GM12878 (cell line): ENCODE measurements at regions not wholly inside any gene's neighbourhood (a gene's known extent, or its start where the extent isn't known, plus 50 kb on each side); places are given as distances from the start of the nearest gene placed in this dataset.

Source experiments
- ATAC-seq: fragments of 200-7000 bp; cut with Tn5 transposase; 3 replicates; pipeline ENCODE4 v1.9.1; 2020; ENCODE audit warnings: mild to moderate bottlenecking, moderate library complexity
- BruUV-seq: library from RNA; stranded (reverse); fragments of 400-500 nt; replicated peaks from 2 replicates; lab custom pipeline; 2021; lab: Mats Ljungman, UMichigan
- CTCF ChIA-PET: fragments of 300-600 bp; sonication (Branson Sonifier 250); formaldehyde crosslinking; extraction: SDS; loops from one replicate; lab custom pipeline; 2021; ENCODE audit warnings: inconsistent platforms; lab: Yijun Ruan, JAX
- POLR2A ChIA-PET: fragments of 350-600 bp; formaldehyde crosslinking; extraction: SDS; loops from one replicate; lab custom pipeline; 2021; ENCODE audit warnings: inconsistent platforms; lab: Charles Lee
- RAD21 ChIA-PET: fragments of 300-600 bp; sonication (Branson Sonifier 250); formaldehyde crosslinking; loops from one replicate; lab custom pipeline; 2023; ENCODE audit warnings: antibody characterized with exemption; ENCODE audit not compliant: unreplicated experiment; lab: Charles Lee
- SMC1A ChIA-PET: fragments of 300-600 bp; sonication (Branson Sonifier 250); formaldehyde crosslinking; loops from one replicate; lab custom pipeline; 2023; ENCODE audit not compliant: unreplicated experiment, uncharacterized antibody; lab: Charles Lee
- DNase-seq: peaks from one replicate; pipeline ENCODE4 v3.0.0-alpha.2; 2011; ENCODE audit warnings: low read depth, low spot score
- FAIRE-seq: peaks from 3 replicates; lab custom pipeline; 2011; peaks lifted over from hg19 to GRCh38; lab: Jason Lieb, UNC
- H2AFZ ChIP-seq: 2 replicates; pipeline ENCODE4 v1.6.0; 2011; ENCODE audit warnings: low read depth, low read length, control low read depth; ENCODE audit not compliant: control insufficient read depth
- H3K27ac ChIP-seq: 2 replicates; pipeline ENCODE4 v1.5.1; 2011; ENCODE audit warnings: control low read depth; ENCODE audit not compliant: control insufficient read depth, insufficient read depth
- H3K27me3 ChIP-seq, 2 experiments: replicated peaks in 1 of 2; 2 replicates each; pipeline versions ENCODE4 v1.6.0 to v1.6.1; 2011; ENCODE audit warnings: low read length in 1 of 2; ENCODE audit not compliant: control insufficient read depth in 2 of 2, insufficient read depth in 2 of 2
- H3K36me3 ChIP-seq, 2 experiments: 2 replicates each; pipeline ENCODE4 v1.5.1; 2011; ENCODE audit warnings: low read length in 1 of 2; ENCODE audit not compliant: control insufficient read depth in 2 of 2, insufficient read depth in 2 of 2
- H3K4me1 ChIP-seq: 2 replicates; pipeline ENCODE4 v1.6.1; 2011; ENCODE audit warnings: mild to moderate bottlenecking, low read length, moderate library complexity, mixed read lengths; ENCODE audit not compliant: control insufficient read depth, insufficient read depth
- H3K4me2 ChIP-seq: 2 replicates; pipeline ENCODE4 v1.6.0; 2011; ENCODE audit warnings: control low read depth; ENCODE audit not compliant: control insufficient read depth, insufficient read depth
- H3K4me3 ChIP-seq: fragments of 200-600 bp; sonication (generic); 2 replicates; pipeline ENCODE4 v1.5.1; 2016
- H3K79me2 ChIP-seq: 2 replicates; pipeline ENCODE4 v1.6.0; 2011; ENCODE audit warnings: low read length; ENCODE audit not compliant: control insufficient read depth, insufficient read depth
- H3K9ac ChIP-seq: 2 replicates; pipeline ENCODE4 v1.8.0; 2011; ENCODE audit warnings: low read length, control low read depth, mixed read lengths; ENCODE audit not compliant: control insufficient read depth, insufficient read depth
- H3K9me3 ChIP-seq: replicated peaks from 3 replicates; pipeline ENCODE4 v1.5.1; 2011; ENCODE audit warnings: mild to moderate bottlenecking, low read length; ENCODE audit not compliant: control insufficient read depth, insufficient read depth
- H4K20me1 ChIP-seq: 2 replicates; pipeline ENCODE4 v1.6.0; 2011; ENCODE audit not compliant: control insufficient read depth, insufficient read depth
- CHD4 ChIP-seq: fragments of 200-600 bp; sonication (generic); IDR thresholded peaks from 2 replicates; pipeline ENCODE4 v1.6.1; 2016; ENCODE audit warnings: mild to moderate bottlenecking
- CREB1 ChIP-seq: IDR thresholded peaks from 2 replicates; pipeline ENCODE4 v1.6.1; 2012; ENCODE audit warnings: low read depth, mild to moderate bottlenecking, inconsistent platforms
- JUND ChIP-seq: IDR thresholded peaks from 2 replicates; pipeline ENCODE4 v1.6.1; 2012; ENCODE audit warnings: low read depth, mild to moderate bottlenecking, low read length, improper control_type of control experiment, moderate library complexity
- NBN ChIP-seq: fragments of 450-650 bp; IDR thresholded peaks from 2 replicates; pipeline ENCODE4 v1.6.1; 2016
- NFYB ChIP-seq: IDR thresholded peaks from 2 replicates; pipeline ENCODE4 v1.6.1; 2011; ENCODE audit warnings: low read depth, mild to moderate bottlenecking, low read length, improper control_type of control experiment, moderate library complexity; ENCODE audit not compliant: insufficient read depth
- RFX5 ChIP-seq: IDR thresholded peaks from 2 replicates; pipeline ENCODE4 v1.6.1; 2011; ENCODE audit warnings: low read depth, low read length, improper control_type of control experiment
- SMAD5 ChIP-seq: IDR thresholded peaks from 2 replicates; pipeline ENCODE4 v1.6.1; 2016; ENCODE audit warnings: antibody characterized with exemption, low read depth
- TARDBP ChIP-seq: IDR thresholded peaks from 2 replicates; pipeline ENCODE4 v1.6.1; 2016; ENCODE audit warnings: borderline replicate concordance
- TBL1XR1 ChIP-seq: IDR thresholded peaks from 2 replicates; pipeline ENCODE4 v1.6.1; 2012; ENCODE audit warnings: low read depth, low read length, improper control_type of control experiment
- WGBS: methylation state at CpG from one replicate; pipeline ENCODE4 v1.1.6; 2016; ENCODE audit warnings: low lambda C conversion rate; ENCODE audit not compliant: insufficient replicate concordance, insufficient coverage; ENCODE audit errors: missing lambda C conversion rate; 5-methylcytosine and 5-hydroxymethylcytosine counted together
- in situ Hi-C: fragments of 300-500 bp; cut with MboI; formaldehyde crosslinking; loops from 9 replicates; pipeline ENCODE4 v1.14.3; 2018; ENCODE audit warnings: mixed read lengths
- intact Hi-C: fragments of 100-400 bp; cut with micrococcal nuclease; formaldehyde crosslinking; loops from one replicate; pipeline ENCODE4 v1.14.2; 2022; ENCODE audit not compliant: unreplicated experiment
- TF ChIP-seq, protein P1 (sequence below): fragments of 450-650 bp; IDR thresholded peaks from 2 replicates; pipeline ENCODE4 v1.6.1; 2017; ENCODE audit warnings: mild to moderate bottlenecking, moderate library complexity

GRCh38 chr10:25738776-25739175, 195.3 kb upstream of the MYO3A start:
- in situ Hi-C loops, result no loop called here
- ChIA-PET RAD21 (no interaction called here), POLR2A (no interaction called here), CTCF (no interaction called here), SMC1A (no interaction called here)
- Histone ChIP-seq H3K9me3 (no peaks in the 10 kb centered on the region), H3K27ac (no peak overlapping the region), H2AFZ (no peak overlapping the region), H3K9ac (no peak overlapping the region), H3K79me2 (no peaks in the 10 kb centered on the region), H4K20me1 (no peaks in the 10 kb centered on the region), H3K27me3 (no peaks in the 10 kb centered on the region), H3K4me3 (no peak overlapping the region), H3K4me1 (no peaks in the 10 kb centered on the region), H3K4me2 (no peak overlapping the region), H3K36me3 (no peaks in the 10 kb centered on the region)
- TF ChIP-seq NBN, result no peak
- TF ChIP-seq JUND, result no peak
- no peak for TF ChIP-seq TARDBP
- no peak for TF ChIP-seq CREB1
- no peak for TF ChIP-seq TBL1XR1
- TF ChIP-seq RFX5, result no peak
- no peak for TF ChIP-seq NFYB
- TF ChIP-seq, protein P1, sequence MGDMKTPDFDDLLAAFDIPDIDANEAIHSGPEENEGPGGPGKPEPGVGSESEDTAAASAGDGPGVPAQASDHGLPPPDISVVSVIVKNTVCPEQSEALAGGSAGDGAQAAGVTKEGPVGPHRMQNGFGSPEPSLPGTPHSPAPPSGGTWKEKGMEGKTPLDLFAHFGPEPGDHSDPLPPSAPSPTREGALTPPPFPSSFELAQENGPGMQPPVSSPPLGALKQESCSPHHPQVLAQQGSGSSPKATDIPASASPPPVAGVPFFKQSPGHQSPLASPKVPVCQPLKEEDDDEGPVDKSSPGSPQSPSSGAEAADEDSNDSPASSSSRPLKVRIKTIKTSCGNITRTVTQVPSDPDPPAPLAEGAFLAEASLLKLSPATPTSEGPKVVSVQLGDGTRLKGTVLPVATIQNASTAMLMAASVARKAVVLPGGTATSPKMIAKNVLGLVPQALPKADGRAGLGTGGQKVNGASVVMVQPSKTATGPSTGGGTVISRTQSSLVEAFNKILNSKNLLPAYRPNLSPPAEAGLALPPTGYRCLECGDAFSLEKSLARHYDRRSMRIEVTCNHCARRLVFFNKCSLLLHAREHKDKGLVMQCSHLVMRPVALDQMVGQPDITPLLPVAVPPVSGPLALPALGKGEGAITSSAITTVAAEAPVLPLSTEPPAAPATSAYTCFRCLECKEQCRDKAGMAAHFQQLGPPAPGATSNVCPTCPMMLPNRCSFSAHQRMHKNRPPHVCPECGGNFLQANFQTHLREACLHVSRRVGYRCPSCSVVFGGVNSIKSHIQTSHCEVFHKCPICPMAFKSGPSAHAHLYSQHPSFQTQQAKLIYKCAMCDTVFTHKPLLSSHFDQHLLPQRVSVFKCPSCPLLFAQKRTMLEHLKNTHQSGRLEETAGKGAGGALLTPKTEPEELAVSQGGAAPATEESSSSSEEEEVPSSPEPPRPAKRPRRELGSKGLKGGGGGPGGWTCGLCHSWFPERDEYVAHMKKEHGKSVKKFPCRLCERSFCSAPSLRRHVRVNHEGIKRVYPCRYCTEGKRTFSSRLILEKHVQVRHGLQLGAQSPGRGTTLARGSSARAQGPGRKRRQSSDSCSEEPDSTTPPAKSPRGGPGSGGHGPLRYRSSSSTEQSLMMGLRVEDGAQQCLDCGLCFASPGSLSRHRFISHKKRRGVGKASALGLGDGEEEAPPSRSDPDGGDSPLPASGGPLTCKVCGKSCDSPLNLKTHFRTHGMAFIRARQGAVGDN, result no peak
- no peak for TF ChIP-seq SMAD5
- no peak for TF ChIP-seq CHD4
- WGBS, result 89% methylated on average over 4 of the region's 4 CpGs
- DNase-seq, result no peak
- intact Hi-C loops, result no loop called here
- no peak for ATAC-seq
- BruUV-seq, result no TSS peak
- no peak for FAIRE-seq
